NCI-H2171 treated with DMSO at 0.1 percent for 48 hours (cell line): ENCODE measurements at regions not wholly inside any gene's neighbourhood (a gene's known extent, or its start where the extent isn't known, plus 50 kb on each side); places are given as distances from the start of the nearest gene placed in this dataset.
"Not testable (repeated sequence)": the region's sequence is repeated elsewhere in the genome, so short reads cannot be mapped to it uniquely, and the experiment has no call there.

Experiments used
- DNase-seq: peaks from one replicate; lab custom pipeline; 2025; lab: John Stamatoyannopoulos, UW

DNA sequence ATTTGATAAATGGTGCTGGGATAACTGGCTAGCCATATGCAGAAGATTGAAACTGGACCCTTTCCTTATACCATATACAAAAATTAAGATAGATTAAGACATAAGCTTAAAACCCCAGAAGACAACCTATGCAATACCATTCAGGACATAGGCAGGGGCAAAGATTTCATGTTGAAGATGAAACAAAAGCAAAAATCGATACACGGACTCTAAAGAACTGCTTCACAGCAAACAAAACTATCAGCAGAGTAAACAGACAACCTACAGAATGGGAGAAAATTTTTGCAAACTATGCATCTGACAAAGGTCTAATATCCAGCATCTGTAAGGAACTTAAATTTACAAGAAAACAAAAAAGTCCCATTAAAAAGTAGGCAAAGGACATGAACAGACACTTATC lies 255.9 kb downstream of the TINAG start:
- not testable (repeated sequence) for DNase-seq

- DNase-seq: no peak
Observed at GRCh38 chr6:54574671-54575070, 266.4 kb downstream of the TINAG start.

DNA sequence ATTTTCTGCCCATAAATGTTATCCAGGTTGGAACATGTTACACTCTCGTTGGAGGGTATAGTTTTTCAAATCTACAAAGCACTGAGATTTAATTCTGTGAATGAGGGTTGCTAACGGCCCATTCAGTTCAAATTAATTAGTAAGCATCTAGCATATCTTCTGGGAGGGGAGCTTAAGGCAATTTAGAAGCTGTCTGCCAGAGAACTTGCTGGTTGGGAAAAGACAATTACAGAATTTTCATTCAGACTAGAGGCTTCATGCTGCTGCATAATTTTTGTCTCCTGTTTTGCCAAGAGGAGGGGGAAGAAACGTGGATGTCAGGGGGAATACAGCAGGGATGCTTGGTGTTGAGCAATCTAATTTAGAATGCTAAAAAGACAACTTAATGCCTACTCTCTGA lies 268.3 kb upstream of the FAM83B start:
- DNase-seq: no peak

DNA sequence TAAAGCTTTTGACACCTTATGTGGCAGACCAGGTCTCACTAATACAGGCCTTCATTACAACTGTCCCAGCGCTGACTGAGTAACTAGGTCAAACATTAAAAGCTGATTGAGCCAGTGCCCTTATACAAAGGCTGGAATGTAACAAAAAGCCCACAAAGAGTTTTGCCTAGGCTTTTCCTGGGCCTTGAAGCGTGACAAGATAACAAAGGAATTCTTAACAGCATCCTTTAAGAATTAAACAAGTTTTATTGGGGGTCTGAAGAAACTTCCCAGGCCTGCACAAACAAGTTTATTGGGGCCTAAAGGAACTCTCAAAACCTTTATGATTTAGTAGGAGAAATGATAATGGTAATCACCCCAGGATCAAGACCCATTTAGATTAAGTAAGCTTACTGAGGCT lies 267.6 kb upstream of the FAM83B start:
- DNase-seq: no peak

DNA sequence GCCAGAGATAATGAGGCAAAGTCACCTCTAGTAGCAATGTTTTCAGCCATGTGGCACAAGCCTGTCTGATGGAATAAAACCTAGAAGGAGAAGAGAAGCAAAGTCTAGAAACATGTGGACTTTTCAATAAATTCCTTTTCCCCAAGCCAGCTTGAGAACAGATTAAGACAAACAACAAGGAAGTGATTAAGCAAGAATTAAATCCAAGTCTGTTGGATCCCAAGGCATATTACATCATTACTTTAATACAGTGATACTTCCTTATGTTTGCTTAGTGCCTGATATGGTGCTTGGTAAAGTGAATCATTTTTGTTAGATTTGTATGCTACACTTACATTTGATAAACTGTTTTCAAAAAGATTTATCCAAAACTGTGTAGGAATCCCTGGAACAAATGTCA lies 260.3 kb upstream of the FAM83B start:
- no peak for DNase-seq

- no peak for DNase-seq
Observed at GRCh38 chr6:54587277-54587676, 259.3 kb upstream of the FAM83B start.

- no peak for DNase-seq
Observed at GRCh38 chr6:54588176-54588575, 258.4 kb upstream of the FAM83B start.

DNA sequence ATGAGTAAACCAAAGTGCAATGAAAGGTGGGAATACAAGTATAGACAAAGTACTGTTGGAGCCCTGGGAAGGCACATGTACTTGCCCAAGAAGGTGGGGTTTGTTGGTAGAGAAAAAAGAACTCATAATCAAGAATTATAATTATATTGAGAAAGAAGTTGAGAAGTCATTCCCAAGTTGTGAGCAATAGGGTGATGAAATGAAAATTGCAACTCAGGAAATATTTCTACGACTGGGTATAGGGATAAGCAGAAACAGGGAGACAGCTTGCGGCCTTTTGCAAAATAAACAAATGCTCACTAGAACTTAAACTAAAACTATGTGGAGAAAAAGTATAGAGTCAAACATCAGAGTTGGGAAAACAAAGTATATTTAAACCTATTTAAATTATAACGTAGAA lies 250.7 kb upstream of the FAM83B start:
- no peak for DNase-seq

DNA sequence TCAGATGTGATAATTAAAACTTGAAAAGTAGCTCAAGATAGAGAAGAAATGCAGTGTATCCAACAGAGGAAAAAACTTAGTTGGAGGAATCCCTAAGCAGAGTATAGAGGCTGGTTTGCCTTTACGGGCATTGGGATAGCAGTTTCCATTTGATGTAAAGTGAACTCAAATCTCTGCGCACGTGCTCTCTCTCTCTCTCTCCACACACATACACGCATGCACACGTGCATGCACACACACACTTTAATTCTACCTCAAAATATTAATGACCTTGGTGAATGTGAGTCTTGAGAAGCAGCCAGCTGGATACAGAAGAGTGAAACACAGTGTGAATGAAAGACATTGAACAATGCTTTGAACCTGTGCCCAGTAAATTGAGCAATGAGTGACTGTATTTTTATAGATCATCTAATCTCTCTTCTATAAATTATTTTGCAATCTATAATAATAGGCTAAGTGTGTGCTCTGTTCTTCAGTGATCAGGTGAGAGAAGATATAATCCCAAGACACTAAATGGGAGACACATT lies 247.7 kb upstream of the FAM83B start:
- no peak for DNase-seq

- DNase-seq: no peak
Observed at GRCh38 chr6:54601600-54602300, 244.8 kb upstream of the FAM83B start.

- no peak for DNase-seq
Observed at GRCh38 chr6:54602591-54602990, 244.0 kb upstream of the FAM83B start.

DNA sequence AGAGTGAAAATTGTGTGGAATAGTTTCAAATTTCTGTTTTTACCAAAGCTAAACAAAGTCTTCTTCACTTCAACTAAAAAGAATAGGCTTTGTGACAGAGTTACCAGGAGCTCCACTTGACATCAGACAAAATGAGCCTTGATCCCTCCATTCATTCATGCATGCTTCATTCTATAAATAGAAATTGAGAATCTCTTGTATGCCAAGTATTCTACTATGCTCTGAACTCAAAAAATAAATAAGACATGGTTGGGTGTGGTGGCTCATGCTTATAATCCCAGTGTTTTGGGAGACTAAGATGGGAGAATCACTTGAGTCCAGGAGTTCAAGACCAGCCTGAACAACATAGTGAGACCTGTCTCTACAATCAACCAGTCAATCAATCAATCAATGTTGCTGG lies 236.6 kb upstream of the FAM83B start:
- DNase-seq: no peak

GRCh38 chr6:54613596-54613995 lies 233.0 kb upstream of the FAM83B start:
- no peak for DNase-seq

DNA sequence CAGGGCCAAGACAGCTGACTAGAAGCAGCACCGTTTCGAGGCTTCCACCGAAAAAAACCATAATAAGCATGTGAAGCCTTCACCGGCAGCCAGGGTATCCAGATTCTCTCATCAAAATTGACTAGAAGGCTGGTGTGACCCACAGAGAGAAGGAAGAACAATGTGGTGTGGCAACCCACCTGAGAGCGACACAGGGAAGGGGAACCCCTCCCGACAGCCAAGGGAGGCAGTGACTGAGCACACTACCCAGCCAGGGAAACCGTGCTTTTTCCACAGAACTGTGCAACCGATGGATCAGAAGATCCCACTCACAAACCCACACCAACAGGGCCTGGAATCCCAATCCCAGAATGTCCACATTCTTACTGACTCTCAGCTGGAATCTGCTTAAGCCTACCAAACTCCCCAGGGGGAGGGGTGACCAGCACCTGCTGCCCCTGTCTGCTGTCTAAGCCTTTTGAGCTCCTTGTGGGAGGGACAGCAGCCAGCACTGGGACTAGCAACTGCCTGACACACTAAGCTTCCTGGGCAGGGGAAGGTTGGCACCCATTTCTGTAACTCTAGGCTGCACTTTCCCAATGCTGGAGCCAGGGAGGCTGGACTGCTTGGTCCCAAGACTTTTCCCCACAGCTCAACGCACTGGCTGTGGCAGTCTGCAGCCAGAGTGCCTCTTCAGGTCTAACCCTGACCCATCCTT lies 231.9 kb upstream of the FAM83B start:
- DNase-seq: no peak

DNA sequence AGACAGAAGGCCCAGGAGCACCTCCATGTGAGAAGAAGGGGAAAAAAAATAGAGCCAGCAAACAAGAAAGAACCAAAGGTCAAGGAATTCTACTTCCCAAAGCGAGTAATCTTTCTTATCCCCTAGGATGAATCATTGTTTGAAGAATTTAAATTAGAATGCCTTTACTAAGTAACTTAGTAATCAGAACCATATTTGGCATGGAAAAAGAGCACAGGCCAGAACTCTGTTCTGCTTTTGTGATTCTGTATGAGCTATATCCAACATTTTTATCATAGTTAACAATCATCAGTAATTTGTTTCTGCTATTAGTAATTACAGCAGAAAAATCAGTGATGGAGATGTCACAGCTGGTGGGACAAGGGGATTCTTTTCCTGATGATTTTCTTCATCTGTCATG lies 228.8 kb upstream of the FAM83B start:
- no peak for DNase-seq

GRCh38 chr6:54618572-54618971 lies 228.0 kb upstream of the FAM83B start:
- DNase-seq: no peak

DNA sequence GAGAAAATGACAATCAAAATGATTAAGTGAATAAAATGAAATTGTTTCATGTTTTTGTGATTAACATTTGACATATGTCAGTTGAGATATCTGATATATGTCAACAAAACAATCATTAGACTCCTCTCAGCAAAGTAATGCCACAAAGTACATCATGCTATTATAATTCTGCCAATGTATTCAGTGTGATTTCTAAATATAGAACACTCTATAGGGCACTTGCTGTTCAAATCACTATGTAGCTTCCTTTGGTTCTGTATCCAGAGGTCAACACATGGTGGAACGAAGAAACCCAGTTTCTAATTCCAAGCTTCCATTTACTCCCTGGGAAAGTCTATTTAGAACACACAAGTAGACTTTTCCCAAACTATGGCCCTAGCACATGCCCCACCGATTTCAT lies 227.5 kb upstream of the FAM83B start:
- DNase-seq: no peak

DNA sequence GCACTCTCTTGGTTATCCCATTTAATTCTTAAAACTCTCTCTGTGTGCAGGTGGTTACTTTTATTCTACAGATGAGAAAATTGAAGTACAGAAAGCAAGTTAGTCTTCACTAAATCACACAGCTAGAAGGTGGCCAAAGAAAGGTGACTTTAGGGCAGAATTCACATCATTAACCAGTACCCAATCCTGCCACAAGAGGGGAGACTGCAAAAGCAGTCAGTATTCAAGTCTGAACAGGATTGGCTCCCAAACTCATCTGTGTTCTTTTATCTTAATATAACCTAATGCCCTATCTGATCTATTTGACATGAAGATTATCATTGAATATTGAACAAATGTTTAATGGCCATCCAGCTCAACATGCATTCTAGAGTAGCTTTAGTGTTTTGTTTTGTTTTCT lies 225.3 kb upstream of the FAM83B start:
- no peak for DNase-seq

DNA sequence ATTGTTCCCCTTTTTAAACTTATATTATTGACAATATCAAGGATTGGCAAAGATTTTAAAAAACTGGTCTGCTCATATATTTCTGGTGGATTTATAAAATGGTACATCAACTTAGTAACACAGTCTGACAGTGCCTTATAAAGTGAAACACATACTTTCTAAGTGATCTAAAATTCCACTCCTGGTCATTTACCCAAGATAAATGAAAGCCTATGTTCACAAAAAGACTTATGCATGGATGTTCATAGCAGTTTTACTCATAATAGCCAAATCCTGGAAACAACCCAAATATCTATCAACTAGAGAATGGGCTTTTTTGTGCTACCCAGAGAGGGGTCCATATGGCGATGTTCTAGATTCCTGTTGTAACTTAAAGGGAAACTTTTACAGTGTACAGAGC lies 222.4 kb upstream of the FAM83B start:
- no peak for DNase-seq

GRCh38 chr6:54624779-54625178 lies 221.8 kb upstream of the FAM83B start:
- no peak for DNase-seq

DNA sequence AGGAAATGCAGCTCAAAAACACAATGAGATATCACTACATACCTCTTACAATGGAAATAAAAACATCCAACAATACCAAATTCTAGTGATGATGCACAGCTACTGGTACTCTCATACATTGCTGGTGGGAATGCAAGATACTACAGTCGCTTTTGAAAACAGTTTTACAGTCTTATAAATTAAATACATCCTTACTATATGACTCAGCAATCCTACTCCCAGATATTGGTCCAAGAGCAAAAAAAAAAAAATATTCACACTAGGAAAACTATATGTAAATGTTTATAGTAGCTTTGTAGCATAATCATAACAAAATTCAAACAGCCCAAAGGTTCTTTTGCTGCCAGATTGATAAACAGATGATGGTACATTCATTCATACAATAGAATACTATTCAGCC lies 217.4 kb upstream of the FAM83B start:
- DNase-seq: no peak

GRCh38 chr6:54632984-54633565 lies 213.5 kb upstream of the FAM83B start:
- no peak for DNase-seq

- DNase-seq: no peak
Observed at GRCh38 chr6:54633601-54634000, 213.0 kb upstream of the FAM83B start.
